ENCODE measurements at regions not wholly inside any gene's neighbourhood (a gene's known extent, or its start where the extent isn't known, plus 50 kb on each side); places are given as distances from the start of the nearest gene placed in this dataset.

GRCh38 chr6:119602215-119603178 lies 252.9 kb upstream of the MAN1A1 start:
- peak; percentile 71 for DNase-seq (ENCODE audit: low spot score)

GRCh38 chr6:119598883-119599282 lies 249.3 kb upstream of the MAN1A1 start:
- DNase-seq (ENCODE audit: low spot score), result no peak

- DNase-seq (ENCODE audit: low spot score), result peak; percentile 51
These were observed 245.3 kb upstream of the MAN1A1 start for GRCh38 chr6:119594907-119595306.

GRCh38 chr6:119591235-119591634 lies 241.7 kb upstream of the MAN1A1 start:
- no peak for DNase-seq (ENCODE audit: low spot score)

- DNase-seq (ENCODE audit: low spot score), result no peak
These were observed 240.5 kb upstream of the MAN1A1 start for GRCh38 chr6:119590066-119590465.

- DNase-seq (ENCODE audit: low spot score), result peak; percentile 94
These were observed 238.0 kb upstream of the MAN1A1 start for GRCh38 chr6:119587537-119587936.

GRCh38 chr6:119586250-119586882 lies 236.8 kb upstream of the MAN1A1 start:
- DNase-seq (ENCODE audit: low spot score), result no peak

- DNase-seq (ENCODE audit: low spot score), result no peak
These were observed 234.5 kb upstream of the MAN1A1 start for GRCh38 chr6:119584088-119584487.

- no peak for DNase-seq (ENCODE audit: low spot score)
These were observed 231.7 kb upstream of the MAN1A1 start for GRCh38 chr6:119581220-119581619.

GRCh38 chr6:119575721-119576120 lies 226.2 kb upstream of the MAN1A1 start:
- DNase-seq (ENCODE audit: low spot score), result peak; percentile 86

- no peak for DNase-seq (ENCODE audit: low spot score)
These were observed 219.0 kb upstream of the MAN1A1 start for GRCh38 chr6:119568580-119568979.

GRCh38 chr6:119566546-119567260 lies 217.1 kb upstream of the MAN1A1 start:
- DNase-seq (ENCODE audit: low spot score), result no peak

- DNase-seq (ENCODE audit: low spot score), result no peak
These were observed 216.3 kb upstream of the MAN1A1 start for GRCh38 chr6:119565893-119566292.

- no peak for DNase-seq (ENCODE audit: low spot score)
These were observed 212.6 kb upstream of the MAN1A1 start for GRCh38 chr6:119562168-119562567.

GRCh38 chr6:119559586-119559985 lies 210.0 kb upstream of the MAN1A1 start:
- DNase-seq (ENCODE audit: low spot score), result no peak

- DNase-seq (ENCODE audit: low spot score), result no peak
These were observed 207.7 kb upstream of the MAN1A1 start for GRCh38 chr6:119557239-119557638.

- DNase-seq (ENCODE audit: low spot score), result no peak
These were observed 202.5 kb upstream of the MAN1A1 start for GRCh38 chr6:119552021-119552420.

- DNase-seq (ENCODE audit: low spot score), result no peak
These were observed 197.5 kb upstream of the MAN1A1 start for GRCh38 chr6:119547024-119547423.

GRCh38 chr6:119545245-119545644 lies 195.7 kb upstream of the MAN1A1 start:
- no peak for DNase-seq (ENCODE audit: low spot score)

GRCh38 chr6:119544325-119545175 lies 195.0 kb upstream of the MAN1A1 start:
- no peak for DNase-seq (ENCODE audit: low spot score)

GRCh38 chr6:119543332-119543731 lies 193.8 kb upstream of the MAN1A1 start:
- DNase-seq (ENCODE audit: low spot score), result no peak

GRCh38 chr6:119542037-119542436 lies 192.5 kb upstream of the MAN1A1 start:
- no peak for DNase-seq (ENCODE audit: low spot score)

Data from kidney tubule cell (primary cell).